Ishikawa (cell line): ENCODE measurements at regions not wholly inside any gene's neighbourhood (a gene's known extent, or its start where the extent isn't known, plus 50 kb on each side); places are given as distances from the start of the nearest gene placed in this dataset.

Source experiments
- CREB1 ChIP-seq: IDR thresholded peaks from 2 replicates; pipeline ENCODE4 v1.6.1; 2012; ENCODE audit warnings: low read depth
- EP300 ChIP-seq: IDR thresholded peaks from 2 replicates; pipeline ENCODE4 v1.6.1; 2012; ENCODE audit warnings: borderline replicate concordance
- NFIC ChIP-seq: IDR thresholded peaks from 2 replicates; pipeline ENCODE4 v1.6.1; 2012
- RAD21 ChIP-seq: IDR thresholded peaks from 2 replicates; pipeline ENCODE4 v1.6.1; 2012; ENCODE audit warnings: low read depth
- TAF1 ChIP-seq: IDR thresholded peaks from 2 replicates; pipeline ENCODE4 v1.6.1; 2012; ENCODE audit warnings: low read depth, mild to moderate bottlenecking
- TEAD4 ChIP-seq: IDR thresholded peaks from 2 replicates; pipeline ENCODE4 v1.6.1; 2012
- ZBTB7A ChIP-seq: IDR thresholded peaks from 2 replicates; pipeline ENCODE4 v1.6.1; 2012; ENCODE audit warnings: low read depth

- no peak for TF ChIP-seq TAF1
- no peak for TF ChIP-seq TEAD4
- no peak for TF ChIP-seq EP300
- no peak for TF ChIP-seq RAD21
- no peak for TF ChIP-seq NFIC
- no peak for TF ChIP-seq ZBTB7A
- TF ChIP-seq CREB1, result no peak
Observed at GRCh38 chr18:64886995-64887394, 738.1 kb upstream of the LINC00305 start.
